ENCODE measurements at regions not wholly inside any gene's neighbourhood (a gene's known extent, or its start where the extent isn't known, plus 50 kb on each side); places are given as distances from the start of the nearest gene placed in this dataset.

DNA sequence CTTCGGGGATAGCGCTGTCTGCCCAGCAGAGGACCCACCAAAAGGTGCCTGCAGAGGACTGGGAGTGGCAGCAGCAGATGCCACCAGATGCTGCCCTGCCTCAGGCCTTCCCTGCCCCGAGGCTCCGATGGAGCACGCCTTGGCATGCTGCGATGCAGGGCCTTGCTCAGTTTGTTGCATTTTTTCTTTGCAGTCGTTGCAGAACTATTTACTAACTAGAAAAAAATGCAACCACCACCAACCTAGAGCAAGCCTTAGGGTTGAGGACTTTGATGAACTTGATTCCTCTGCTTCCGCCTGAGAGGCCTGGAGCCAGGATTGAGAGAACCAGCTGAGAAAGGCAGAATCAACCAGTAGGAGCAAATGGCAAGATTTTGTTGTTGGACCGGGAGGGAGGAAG is 585.6 kb upstream of the MKI67 start:
- TF ChIP-seq JUND (IDR thresholded peaks at IDR 0.05), result no peak
- TF ChIP-seq FOSL2 (IDR thresholded peaks at IDR 0.05; ENCODE audit: borderline replicate concordance, low read depth), result no peak
- TF ChIP-seq EP300 (IDR thresholded peaks at IDR 0.05; ENCODE audit: borderline replicate concordance in 1 of 2, low read depth in 1 of 2, low read length in 1 of 2), result no peak
- TF ChIP-seq, protein P1, sequence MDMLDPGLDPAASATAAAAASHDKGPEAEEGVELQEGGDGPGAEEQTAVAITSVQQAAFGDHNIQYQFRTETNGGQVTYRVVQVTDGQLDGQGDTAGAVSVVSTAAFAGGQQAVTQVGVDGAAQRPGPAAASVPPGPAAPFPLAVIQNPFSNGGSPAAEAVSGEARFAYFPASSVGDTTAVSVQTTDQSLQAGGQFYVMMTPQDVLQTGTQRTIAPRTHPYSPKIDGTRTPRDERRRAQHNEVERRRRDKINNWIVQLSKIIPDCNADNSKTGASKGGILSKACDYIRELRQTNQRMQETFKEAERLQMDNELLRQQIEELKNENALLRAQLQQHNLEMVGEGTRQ (IDR thresholded peaks at IDR 0.05; ENCODE audit: borderline replicate concordance, low read depth, low read length), result no peak
- TF ChIP-seq EZH2phosphoT487 (IDR thresholded peaks at IDR 0.05; ENCODE audit: borderline replicate concordance, low read depth), result no peak
- no peak for TF ChIP-seq NFIC (IDR thresholded peaks at IDR 0.05; ENCODE audit: borderline replicate concordance)
- no peak for TF ChIP-seq POLR2AphosphoS5 (IDR thresholded peaks at IDR 0.05; ENCODE audit: low read depth, low read length)
- TF ChIP-seq, protein P2, sequence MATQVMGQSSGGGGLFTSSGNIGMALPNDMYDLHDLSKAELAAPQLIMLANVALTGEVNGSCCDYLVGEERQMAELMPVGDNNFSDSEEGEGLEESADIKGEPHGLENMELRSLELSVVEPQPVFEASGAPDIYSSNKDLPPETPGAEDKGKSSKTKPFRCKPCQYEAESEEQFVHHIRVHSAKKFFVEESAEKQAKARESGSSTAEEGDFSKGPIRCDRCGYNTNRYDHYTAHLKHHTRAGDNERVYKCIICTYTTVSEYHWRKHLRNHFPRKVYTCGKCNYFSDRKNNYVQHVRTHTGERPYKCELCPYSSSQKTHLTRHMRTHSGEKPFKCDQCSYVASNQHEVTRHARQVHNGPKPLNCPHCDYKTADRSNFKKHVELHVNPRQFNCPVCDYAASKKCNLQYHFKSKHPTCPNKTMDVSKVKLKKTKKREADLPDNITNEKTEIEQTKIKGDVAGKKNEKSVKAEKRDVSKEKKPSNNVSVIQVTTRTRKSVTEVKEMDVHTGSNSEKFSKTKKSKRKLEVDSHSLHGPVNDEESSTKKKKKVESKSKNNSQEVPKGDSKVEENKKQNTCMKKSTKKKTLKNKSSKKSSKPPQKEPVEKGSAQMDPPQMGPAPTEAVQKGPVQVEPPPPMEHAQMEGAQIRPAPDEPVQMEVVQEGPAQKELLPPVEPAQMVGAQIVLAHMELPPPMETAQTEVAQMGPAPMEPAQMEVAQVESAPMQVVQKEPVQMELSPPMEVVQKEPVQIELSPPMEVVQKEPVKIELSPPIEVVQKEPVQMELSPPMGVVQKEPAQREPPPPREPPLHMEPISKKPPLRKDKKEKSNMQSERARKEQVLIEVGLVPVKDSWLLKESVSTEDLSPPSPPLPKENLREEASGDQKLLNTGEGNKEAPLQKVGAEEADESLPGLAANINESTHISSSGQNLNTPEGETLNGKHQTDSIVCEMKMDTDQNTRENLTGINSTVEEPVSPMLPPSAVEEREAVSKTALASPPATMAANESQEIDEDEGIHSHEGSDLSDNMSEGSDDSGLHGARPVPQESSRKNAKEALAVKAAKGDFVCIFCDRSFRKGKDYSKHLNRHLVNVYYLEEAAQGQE (IDR thresholded peaks at IDR 0.05; ENCODE audit: low read depth, low read length), result no peak
- TF ChIP-seq, protein P3, sequence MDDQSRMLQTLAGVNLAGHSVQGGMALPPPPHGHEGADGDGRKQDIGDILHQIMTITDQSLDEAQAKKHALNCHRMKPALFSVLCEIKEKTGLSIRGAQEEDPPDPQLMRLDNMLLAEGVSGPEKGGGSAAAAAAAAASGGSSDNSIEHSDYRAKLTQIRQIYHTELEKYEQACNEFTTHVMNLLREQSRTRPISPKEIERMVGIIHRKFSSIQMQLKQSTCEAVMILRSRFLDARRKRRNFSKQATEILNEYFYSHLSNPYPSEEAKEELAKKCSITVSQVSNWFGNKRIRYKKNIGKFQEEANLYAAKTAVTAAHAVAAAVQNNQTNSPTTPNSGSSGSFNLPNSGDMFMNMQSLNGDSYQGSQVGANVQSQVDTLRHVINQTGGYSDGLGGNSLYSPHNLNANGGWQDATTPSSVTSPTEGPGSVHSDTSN (IDR thresholded peaks at IDR 0.05), result no peak
- TF ChIP-seq, protein P4, sequence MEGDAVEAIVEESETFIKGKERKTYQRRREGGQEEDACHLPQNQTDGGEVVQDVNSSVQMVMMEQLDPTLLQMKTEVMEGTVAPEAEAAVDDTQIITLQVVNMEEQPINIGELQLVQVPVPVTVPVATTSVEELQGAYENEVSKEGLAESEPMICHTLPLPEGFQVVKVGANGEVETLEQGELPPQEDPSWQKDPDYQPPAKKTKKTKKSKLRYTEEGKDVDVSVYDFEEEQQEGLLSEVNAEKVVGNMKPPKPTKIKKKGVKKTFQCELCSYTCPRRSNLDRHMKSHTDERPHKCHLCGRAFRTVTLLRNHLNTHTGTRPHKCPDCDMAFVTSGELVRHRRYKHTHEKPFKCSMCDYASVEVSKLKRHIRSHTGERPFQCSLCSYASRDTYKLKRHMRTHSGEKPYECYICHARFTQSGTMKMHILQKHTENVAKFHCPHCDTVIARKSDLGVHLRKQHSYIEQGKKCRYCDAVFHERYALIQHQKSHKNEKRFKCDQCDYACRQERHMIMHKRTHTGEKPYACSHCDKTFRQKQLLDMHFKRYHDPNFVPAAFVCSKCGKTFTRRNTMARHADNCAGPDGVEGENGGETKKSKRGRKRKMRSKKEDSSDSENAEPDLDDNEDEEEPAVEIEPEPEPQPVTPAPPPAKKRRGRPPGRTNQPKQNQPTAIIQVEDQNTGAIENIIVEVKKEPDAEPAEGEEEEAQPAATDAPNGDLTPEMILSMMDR (IDR thresholded peaks at IDR 0.05), result no peak
- TF ChIP-seq TAF1 (IDR thresholded peaks at IDR 0.05; ENCODE audit: borderline replicate concordance, low read depth, low read length), result no peak
- no peak for TF ChIP-seq YY1 (IDR thresholded peaks at IDR 0.05; ENCODE audit: low read depth)
